SK-MEL-5 (cell line): ENCODE measurements at regions not wholly inside any gene's neighbourhood (a gene's known extent, or its start where the extent isn't known, plus 50 kb on each side); places are given as distances from the start of the nearest gene placed in this dataset.

Experiments used
- DNase-seq: peaks from one replicate; pipeline ENCODE4 v3.0.0-alpha.2; 2016; ENCODE audit warnings: low read depth, low spot score
- in situ Hi-C: cut with HindIII; loops from 2 replicates; pipeline ENCODE4 v1.10.0; 2016; ENCODE audit warnings: low sequenced_read_pairs, high pct_unique_total_duplicates, low pct_unique_long_range_greater_than_20kb

GRCh38 chr6:90835596-90836212 lies 248.8 kb upstream of the MAP3K7 start:
- in situ Hi-C loops: no loop called here
- no peak for DNase-seq

GRCh38 chr6:90829311-90829710 lies 242.4 kb upstream of the MAP3K7 start:
- DNase-seq: no peak
- in situ Hi-C loops: no loop called here

DNA sequence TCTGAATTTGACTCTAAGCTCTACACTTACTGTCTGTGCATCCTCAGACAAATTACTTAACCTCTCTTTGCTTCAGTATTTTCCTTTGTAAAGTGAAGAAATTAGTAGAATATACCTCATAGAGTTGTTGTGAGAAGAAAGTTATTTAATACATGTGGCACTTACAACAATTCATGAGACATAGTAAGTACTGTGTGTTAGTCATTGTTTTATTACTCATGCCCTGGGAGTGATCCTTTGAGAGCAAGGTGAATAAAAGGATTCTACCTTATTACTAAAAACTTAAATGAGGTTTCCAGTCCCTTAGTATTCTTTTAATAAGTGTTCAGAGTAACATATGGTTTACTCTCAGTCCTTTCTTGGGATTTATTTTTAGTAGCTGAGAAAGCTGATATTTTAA lies 233.6 kb upstream of the MAP3K7 start:
- no peak for DNase-seq
- in situ Hi-C loops: no loop called here

- no peak for DNase-seq
- in situ Hi-C loops: no loop called here
Measured at GRCh38 chr6:90819483-90819882, 232.6 kb upstream of the MAP3K7 start.

DNA sequence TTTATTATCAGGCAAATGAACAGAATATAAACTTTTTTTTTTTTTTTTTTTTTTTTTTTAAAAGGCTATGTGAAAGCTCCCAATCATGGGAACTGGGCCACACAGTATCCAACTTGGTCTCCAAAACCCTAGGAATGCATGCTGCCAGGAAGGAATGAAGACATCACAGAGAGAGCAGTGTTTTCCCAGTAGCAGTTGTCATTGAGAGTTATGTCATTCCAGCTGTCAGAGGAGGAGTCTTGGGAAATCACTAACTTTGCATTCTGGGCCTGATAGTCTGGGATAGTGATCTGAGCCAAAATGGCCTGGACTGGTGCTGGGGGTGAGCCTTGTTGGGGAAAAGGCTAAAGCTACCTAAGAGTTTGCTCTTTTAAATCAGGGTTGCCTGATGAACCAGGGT lies 231.3 kb upstream of the MAP3K7 start:
- peak; percentile 13 for DNase-seq
- in situ Hi-C loops: no loop called here

GRCh38 chr6:90816764-90817163 lies 229.9 kb upstream of the MAP3K7 start:
- DNase-seq: no peak
- in situ Hi-C loops: no loop called here

DNA sequence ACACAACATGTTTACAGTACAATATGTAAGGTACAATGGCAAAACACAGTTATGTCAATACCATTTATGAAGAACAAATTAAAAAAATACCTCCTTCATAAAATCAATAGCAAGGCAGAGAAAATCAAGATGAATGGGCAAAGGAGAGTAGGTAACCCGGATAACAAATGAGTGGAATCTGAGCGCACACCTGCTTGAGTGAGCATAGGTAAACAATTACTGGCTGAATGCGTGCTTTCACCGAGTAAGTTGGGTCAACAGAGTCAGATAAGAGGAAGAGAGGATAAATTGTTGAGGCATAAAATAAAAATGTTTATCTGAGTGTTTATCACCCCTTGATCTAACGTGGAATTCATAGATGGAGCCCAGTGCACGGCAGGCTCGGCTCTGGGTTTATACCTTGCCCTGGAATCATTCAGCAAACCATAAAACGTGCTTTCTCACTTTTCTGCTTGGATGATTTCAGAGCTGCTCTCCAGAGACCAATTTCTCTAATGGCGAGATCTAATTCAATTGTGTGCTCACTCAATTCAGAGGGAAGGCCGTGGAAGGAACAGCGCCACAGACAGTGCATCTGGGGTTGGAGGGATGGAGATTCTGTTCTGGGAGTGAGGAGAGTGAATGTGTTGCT lies 224.8 kb upstream of the MAP3K7 start:
- in situ Hi-C loops: no loop called here
- no peak for DNase-seq

DNA sequence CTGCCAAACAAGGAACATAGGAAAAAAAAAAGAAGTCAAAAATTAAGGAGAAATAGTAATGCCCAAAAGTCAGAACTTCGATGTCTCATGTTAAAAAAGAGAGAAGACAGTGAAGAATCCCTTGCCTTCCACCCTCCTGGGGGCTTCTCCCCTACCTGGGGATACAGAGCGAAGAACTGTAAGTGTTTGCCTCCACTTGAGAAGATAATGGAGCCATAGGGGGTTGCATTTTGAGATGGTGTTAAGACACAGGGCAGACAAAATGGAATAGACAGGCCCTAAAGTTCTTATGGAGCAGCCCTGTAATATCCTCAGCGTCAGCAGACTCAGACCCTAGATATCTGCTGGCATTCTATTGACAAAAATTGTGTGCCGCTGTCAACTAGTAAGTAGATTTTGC lies 222.2 kb upstream of the MAP3K7 start:
- DNase-seq: no peak
- in situ Hi-C loops: no loop called here

GRCh38 chr6:90807791-90808701 lies 221.2 kb upstream of the MAP3K7 start:
- no peak for DNase-seq
- in situ Hi-C loops: no loop called here

DNA sequence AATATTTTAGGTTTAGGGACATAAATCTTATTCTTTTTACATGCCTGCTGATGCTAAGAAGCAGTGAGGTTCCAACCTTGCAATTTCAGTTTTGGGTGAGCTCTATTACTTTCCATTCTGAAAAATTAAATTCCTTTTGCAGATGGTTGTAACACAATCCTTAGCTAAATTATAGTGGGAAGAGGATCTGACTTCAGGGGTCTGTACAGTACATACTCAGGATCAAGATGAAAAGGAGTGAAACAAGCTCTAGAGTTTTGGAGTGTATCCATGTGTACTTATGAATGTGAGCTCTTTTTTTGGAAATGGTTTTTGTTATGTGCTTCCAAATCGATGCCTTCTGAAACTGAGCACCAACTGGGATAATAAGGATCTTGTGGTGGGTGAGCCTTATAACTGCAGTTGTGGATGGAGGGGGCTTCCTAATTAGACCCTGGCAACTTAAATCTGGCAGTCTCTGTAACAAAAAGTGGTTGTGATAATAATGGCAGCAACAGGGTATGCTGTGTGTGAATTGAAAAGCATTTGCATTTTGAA lies 218.8 kb upstream of the MAP3K7 start:
- DNase-seq: no peak
- in situ Hi-C loops: no loop called here

DNA sequence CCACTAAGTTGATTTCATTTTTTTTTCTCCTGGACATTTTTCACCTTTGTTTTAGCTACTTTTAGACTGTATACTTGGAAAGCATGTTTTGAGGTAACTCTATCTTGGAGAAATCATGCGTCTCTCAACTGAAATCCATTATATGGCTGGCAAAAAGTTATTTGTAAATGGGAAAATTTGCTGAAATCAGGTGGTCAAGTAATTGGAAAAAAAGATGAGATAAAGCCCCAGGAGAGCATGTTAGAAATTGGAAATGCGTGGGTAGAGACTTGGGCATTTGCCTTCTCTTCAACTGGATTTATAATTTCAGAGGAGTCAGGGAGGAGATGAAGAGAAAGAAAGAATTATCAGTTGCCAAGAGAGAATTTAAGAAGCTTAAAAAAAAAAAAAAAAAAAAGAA lies 217.1 kb upstream of the MAP3K7 start:
- in situ Hi-C loops: no loop called here
- DNase-seq: no peak

DNA sequence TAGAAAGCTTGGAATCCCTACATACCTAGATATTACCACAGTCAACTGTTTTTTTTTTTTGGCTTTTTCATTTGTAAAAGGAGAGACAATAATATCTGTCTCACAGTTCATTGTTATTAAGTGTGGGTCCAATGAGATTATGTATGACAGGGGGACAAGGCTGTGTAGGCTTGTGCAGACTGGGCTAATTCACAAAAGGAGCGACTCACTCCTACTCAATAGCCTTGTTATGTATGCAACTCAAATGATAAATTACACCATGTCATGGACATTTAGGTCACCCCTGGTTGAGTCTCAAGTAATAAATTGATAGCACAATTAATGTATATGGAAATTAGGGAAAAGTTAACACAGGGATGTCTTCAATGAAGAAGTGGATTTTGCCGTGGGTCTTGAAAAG lies 208.2 kb upstream of the MAP3K7 start:
- in situ Hi-C loops: no loop called here
- no peak for DNase-seq

- no peak for DNase-seq
- in situ Hi-C loops: no loop called here
Measured at GRCh38 chr6:90793771-90794170, 206.9 kb upstream of the MAP3K7 start.

- no peak for DNase-seq
- in situ Hi-C loops: no loop called here
Measured at GRCh38 chr6:90790696-90791095, 203.8 kb upstream of the MAP3K7 start.

GRCh38 chr6:90790058-90790457 lies 203.2 kb upstream of the MAP3K7 start:
- in situ Hi-C loops: no loop called here
- no peak for DNase-seq

GRCh38 chr6:90788781-90789180 lies 201.9 kb upstream of the MAP3K7 start:
- DNase-seq: no peak
- in situ Hi-C loops: no loop called here

- DNase-seq: no peak
- in situ Hi-C loops: no loop called here
Measured at GRCh38 chr6:90787446-90787845, 200.6 kb upstream of the MAP3K7 start.

DNA sequence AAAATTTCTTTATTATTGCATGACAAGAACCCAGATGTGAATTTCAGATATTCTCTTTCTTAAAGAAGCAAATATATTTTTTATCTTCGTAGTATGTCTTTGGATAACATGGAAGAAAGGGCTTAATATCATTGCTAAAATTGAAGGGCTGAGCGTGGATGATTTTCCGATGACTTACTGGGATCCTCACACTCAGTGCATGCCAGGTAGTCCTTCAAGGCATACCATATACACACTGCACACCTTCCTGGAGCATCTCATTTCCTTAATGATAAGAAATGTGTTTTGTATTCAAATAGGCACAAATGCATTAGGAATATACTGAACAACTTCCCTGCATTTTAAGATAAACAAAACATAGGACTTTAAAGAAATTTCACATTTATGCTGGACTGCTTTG lies 193.9 kb upstream of the MAP3K7 start:
- in situ Hi-C loops: no loop called here

DNA sequence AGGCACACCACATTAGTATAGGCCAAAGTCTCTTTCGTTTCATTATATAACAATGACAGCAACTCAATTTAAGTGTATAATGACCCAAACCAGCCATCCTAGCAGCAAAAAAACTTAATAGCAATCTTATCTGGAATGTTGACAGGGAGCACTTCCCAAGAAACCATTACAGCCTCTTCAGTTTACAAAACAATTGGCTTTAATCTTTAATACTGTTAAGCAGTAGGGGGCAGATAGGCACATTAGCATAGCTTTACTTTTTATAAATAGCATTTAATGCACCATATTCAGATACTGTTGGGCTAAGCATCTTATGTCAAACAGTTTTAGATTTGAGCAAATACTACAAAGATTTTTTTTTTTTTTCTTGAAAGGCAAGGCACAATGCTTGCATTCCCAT lies 193.3 kb upstream of the MAP3K7 start:
- in situ Hi-C loops: no loop called here
- no peak for DNase-seq

More for the DNA sequence above, 193.9 kb upstream of the MAP3K7 start:
- no peak for DNase-seq
